ENCODE measurements at regions not wholly inside any gene's neighbourhood (a gene's known extent, or its start where the extent isn't known, plus 50 kb on each side); places are given as distances from the start of the nearest gene placed in this dataset.

DNA sequence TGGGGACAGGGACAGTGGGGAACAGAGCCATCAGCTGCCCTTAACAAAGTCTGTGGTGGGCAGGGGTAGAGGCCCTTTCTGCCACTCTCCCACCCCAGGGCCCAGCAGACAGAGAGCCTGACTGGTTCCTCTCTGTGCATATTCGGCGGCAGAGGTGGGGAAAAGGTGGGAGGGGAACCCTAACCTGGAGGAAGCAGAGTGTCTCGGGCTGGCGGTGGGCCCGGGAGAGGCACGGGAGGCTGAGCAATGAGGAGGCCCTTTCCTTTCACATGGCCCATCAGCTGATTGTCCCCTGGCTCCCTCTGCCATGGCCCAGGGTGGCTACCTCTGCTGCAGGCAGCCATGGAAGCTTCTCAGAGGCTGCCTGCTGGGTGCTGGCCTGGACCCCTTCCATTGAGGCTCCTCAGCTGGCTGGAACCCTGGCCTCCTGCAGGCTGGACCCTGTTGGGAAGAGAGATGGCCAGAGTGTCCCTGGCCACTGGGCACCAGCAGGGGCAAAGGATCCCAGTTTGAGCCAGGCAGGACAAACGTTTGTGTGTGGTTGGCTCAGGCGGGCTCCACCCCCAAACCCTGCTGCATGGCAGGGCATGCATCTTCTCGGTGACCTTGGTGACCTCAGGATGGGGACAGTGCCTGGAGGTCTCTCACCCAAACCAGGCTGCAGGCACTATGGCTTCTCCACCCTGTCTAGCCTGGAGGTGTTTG is 202.8 kb upstream of the ZNF536 start:
- Histone ChIP-seq H3K27me3 (no peaks in the 10 kb centered on the region), H3K9me3 (replicated peaks) (peaks cover 6% of the 10 kb centered on the region; the same call in 1 of the 2 replicates), H3K36me3 (no peaks in the 10 kb centered on the region), H3K27ac (no peak overlapping the region), H3K4me1 (no peaks in the 10 kb centered on the region), H3K4me3 (no peak overlapping the region)
- no peak for DNase-seq

DNA sequence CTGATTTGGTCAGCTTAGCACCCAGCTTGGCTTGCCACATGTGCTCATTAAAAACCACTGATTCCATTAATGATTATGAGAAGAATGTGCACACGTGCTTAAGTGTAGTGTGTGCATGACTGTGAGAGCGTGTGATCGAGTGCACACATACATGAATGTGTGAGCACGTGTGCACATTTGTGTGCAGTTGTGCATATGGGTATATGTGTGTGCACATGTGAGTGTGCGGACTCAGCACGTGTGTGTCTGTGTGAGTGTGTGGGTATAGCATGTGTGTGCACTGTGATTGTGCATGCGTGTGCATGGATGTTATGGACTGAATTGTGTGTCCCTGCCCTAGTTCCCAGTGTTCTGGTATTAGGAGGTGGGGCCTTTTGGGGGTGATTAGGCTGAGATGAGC is 202.1 kb upstream of the ZNF536 start:
- Histone ChIP-seq H3K9me3 (replicated peaks) (peaks cover 6% of the 10 kb centered on the region; the same call in 1 of the 2 replicates), H3K27ac (no peak overlapping the region), H3K4me3 (no peak overlapping the region), H3K27me3 (no peaks in the 10 kb centered on the region), H3K36me3 (no peaks in the 10 kb centered on the region), H3K4me1 (no peaks in the 10 kb centered on the region)
- no peak for DNase-seq

DNA sequence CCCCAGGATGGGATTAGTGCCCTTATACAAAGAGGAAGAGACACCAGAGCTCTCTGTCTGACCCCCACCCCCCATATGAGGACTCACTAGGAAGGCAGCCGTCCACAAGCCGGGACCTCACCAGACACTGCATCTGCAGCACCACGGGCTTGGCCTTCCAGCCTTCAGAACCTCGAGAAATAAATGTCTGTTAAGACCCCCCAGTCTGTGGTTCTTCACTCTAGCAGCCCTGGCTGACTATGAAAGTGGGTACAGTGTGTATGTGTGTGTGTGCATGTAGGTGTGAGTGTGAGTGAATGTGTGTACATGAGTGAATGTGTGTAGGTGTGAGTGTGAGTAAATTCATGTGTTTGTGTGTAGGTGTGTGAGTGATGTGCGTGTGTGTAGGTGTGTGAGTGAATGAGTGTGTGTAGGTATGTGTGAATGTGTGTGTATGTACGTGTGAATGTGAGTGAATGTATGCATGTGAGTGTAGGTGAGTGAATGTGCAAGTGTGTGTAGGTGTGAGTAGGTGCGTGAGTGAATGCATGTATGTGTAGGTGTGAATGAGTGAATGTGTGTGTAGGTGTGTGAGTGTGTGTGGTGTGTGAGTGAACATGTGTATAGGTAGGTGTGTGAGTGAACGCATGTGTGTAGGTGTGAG is 201.6 kb upstream of the ZNF536 start:
- no peaks in the 10 kb centered on the region for H3K36me3 ChIP-seq
- H3K4me3 ChIP-seq: no peak overlapping the region
- no peaks in the 10 kb centered on the region for H3K4me1 ChIP-seq
- DNase-seq: no peak
- no peak overlapping the region for H3K27ac ChIP-seq
- H3K27me3 ChIP-seq: no peaks in the 10 kb centered on the region
- peaks cover 6% of the 10 kb centered on the region; the same call in 1 of the 2 replicates for H3K9me3 ChIP-seq (replicated peaks)

DNA sequence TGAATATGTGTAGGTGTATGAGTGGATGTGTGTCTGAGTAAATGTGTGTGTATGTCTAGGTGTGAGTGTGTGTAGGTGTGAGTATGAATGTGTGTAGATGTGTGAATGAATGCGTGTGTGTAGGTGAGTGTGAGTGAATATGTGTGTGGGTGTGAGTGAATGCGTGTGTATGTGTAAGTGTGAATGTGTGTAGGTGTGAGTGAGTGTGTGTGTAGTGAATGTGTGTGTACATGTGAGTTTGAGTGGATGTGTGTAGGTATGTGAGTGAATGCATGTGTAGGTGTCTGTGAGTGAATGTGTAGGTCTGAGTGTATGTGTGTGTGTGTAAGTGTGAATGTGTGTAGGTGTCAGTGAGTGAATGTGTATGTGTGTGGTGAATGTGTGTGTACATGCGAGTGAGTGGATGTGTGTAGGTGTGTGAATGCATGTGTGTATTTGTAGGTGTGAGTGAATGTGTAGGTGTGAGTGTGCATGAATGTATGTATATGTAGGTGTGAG is 201.0 kb upstream of the ZNF536 start:
- DNase-seq: no peak
- Histone ChIP-seq H3K4me1 (no peaks in the 10 kb centered on the region), H3K27ac (no peak overlapping the region), H3K4me3 (no peak overlapping the region), H3K9me3 (replicated peaks) (peaks cover 6% of the 10 kb centered on the region; the same call in 1 of the 2 replicates), H3K27me3 (no peaks in the 10 kb centered on the region), H3K36me3 (no peaks in the 10 kb centered on the region)

DNA sequence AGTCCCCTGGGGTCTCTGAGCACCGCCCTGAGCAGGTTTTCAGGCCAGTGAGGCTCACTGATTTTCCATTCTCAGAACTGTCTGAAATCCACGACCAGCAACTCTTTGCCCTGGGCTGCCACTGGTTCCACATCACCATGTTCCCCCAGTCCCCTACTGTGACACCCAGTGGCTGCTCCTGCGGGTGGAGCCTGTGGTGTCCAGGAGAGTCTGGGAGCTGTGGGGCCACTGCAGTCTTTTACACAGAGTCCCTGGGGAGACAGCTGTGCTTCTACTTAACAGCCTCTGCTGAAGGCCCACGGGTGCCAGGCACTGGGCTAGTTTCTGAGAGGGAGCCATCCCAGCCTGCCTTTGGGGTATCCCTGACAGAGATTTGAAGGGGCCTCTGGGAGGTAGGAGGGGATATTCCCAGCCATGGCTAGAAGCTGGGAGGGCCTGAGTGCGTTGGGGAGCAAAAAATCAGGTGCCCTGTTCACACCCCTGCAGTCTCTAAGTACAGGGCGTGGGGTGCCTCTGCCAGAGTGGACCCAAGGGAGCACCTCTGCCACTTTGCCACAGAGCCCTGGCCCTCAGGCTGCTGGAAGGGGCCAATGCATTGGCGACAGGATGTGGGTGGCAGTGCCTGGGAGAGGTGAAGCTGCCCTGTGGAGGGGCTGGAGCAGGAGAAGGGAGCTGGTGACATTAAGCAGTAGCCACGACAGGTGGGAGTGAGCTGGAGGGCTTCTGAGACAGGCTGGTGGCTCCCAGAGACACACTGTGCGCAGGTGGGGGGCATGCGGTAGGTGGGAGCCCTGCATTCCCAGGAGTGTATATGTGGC is 200.2 kb upstream of the ZNF536 start:
- Histone ChIP-seq H3K9me3 (replicated peaks) (peaks cover 6% of the 10 kb centered on the region; the same call in 1 of the 2 replicates), H3K27me3 (no peaks in the 10 kb centered on the region), H3K36me3 (no peaks in the 10 kb centered on the region), H3K27ac (no peak overlapping the region), H3K4me3 (no peak overlapping the region), H3K4me1 (no peaks in the 10 kb centered on the region)
- no peak for DNase-seq

DNA sequence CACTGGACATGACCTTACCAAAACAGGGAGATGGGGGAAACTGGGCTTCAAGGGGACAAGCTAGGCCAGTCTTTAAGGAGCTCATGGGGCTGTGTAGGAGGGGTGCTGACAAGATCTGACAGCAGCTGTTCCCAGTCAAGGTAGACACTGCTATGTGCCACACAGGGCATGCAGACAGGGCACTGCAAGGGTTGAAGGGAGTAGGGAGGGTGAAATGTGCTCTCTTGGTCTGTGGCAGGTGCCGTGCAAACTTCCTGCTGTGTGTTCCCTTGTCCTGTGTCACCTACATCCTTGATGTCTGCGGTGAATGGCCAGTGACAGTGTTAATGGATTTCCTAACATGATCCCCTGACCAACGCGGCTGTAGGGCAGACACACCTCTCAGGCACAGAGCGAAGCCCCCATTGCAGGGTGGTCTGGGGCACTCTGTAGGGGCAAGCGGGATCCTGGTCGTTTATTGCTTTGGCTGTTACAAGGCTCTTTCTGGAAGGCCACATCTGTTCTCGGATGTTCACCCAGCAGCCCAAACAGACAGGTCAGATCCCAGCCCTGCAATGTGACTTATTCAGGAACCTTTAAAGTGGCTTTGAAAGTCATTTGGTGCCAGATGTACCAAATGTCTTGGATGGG is 199.5 kb upstream of the ZNF536 start:
- DNase-seq: no peak
- Histone ChIP-seq H3K4me1 (no peaks in the 10 kb centered on the region), H3K27ac (no peak overlapping the region), H3K4me3 (no peak overlapping the region), H3K36me3 (no peaks in the 10 kb centered on the region), H3K9me3 (replicated peaks) (peaks cover 6% of the 10 kb centered on the region; the same call in 1 of the 2 replicates), H3K27me3 (no peaks in the 10 kb centered on the region)

DNA sequence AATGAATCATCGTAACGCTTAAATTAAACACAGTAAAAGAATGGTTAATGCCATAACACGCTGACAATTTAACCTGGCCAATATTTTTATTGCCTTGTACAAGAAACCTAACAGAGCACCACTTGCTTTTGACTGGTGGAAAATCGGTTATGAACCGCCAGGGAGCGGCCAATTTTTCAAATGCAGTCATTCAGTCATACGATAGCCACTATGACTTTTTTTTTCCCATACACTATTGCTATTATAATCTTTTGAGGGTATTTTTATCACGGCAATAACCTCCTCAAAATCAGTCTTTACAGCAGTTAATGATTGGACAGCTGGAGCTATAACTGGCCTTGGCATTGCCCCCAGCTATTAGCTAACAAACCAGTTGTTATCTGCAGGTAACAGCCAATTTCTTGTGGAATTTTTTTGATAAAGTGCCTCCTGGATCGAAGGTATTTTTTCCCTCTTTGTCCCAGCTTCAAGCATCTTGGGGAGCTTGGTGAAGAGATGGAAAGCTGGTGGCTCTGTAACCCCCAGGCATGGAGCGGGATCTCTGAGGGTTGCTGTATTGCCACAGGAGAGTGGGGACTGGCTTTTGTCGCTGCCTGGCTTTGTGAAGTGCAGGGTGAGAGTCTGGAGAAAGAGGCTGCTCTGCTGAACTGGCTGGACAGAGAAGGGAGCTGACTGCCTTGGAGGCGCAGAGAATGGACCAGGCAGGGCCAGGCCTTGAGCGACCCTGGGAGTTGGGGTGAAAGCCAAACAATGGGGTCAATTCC is 198.4 kb upstream of the ZNF536 start:
- no peak for DNase-seq
- H3K9me3 ChIP-seq (replicated peaks): peaks cover 6% of the 10 kb centered on the region; the same call in 1 of the 2 replicates
- no peak overlapping the region for H3K4me3 ChIP-seq

DNA sequence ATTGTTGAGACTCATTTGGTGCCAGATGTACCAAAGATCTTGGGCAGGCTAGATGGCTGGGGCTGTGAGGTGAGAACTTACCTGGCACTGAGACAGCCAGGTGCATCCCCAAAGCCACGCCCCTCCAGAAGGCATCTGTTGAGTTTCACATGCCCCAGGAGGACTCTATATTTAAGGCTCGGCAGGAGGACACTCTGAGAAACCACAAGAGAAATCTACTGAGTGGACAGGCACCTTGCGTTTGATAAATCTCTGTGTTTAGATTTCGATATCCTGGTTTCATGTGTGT is 197.9 kb upstream of the ZNF536 start:
- H3K4me1 ChIP-seq: no peaks in the 10 kb centered on the region
- no peaks in the 10 kb centered on the region for H3K27me3 ChIP-seq
- peaks cover 6% of the 10 kb centered on the region; the same call in 1 of the 2 replicates for H3K9me3 ChIP-seq (replicated peaks)
- no peak for DNase-seq
- no peak overlapping the region for H3K27ac ChIP-seq
- H3K36me3 ChIP-seq: no peaks in the 10 kb centered on the region
- H3K4me3 ChIP-seq: no peak overlapping the region

More for the DNA sequence above, 198.4 kb upstream of the ZNF536 start:
- Histone ChIP-seq H3K27me3 (no peaks in the 10 kb centered on the region), H3K36me3 (no peaks in the 10 kb centered on the region), H3K27ac (no peak overlapping the region), H3K4me1 (no peaks in the 10 kb centered on the region)

DNA sequence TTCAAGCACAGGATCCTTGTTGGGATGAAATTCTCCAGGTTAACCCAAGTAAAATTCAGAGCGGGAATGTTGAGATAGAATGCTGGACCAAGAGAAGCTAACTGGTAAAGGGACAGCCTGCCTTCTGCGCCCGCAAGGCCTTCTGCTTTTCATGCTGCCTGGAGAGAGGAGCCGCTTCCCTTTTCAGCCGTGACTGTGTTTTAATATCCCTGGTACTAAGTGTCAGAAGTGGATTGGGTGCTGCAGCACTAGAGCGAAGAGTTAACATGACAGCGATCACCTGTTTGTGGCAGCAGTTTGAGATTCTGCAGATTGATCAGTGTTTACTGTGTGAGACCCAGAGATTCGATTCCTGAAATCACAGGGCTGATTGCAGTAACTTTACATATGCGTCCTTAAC is 197.4 kb upstream of the ZNF536 start:
- H3K4me1 ChIP-seq: no peaks in the 10 kb centered on the region
- no peaks in the 10 kb centered on the region for H3K36me3 ChIP-seq
- H3K4me3 ChIP-seq: no peak overlapping the region
- no peaks in the 10 kb centered on the region for H3K27me3 ChIP-seq
- DNase-seq: no peak
- peaks cover 6% of the 10 kb centered on the region; the same call in 1 of the 2 replicates for H3K9me3 ChIP-seq (replicated peaks)
- H3K27ac ChIP-seq: no peak overlapping the region

DNA sequence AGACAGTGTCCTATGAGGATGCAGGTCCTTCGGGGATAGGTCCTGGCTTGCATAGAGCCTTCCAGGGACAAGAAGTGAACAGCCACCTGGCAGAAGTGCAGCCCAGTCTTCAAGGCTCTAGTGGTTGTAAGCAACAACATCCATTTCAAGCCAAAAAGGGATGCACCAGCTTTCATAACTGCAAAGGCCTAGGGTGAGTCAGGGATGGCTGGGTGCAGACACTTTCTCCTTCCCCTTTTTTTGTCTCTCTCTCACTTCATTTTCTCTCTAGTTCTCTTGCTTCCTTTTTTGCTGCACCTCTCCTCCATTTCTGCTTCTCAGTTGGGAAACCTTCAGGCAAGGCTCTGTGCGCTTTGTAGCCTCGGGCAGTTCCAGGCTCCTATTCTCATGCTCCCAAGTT is 196.2 kb upstream of the ZNF536 start:
- Histone ChIP-seq H3K27me3 (no peaks in the 10 kb centered on the region), H3K36me3 (no peaks in the 10 kb centered on the region), H3K9me3 (replicated peaks) (peaks cover 3% of the 10 kb centered on the region; the same call in 1 of the 2 replicates), H3K4me3 (no peak overlapping the region), H3K4me1 (no peaks in the 10 kb centered on the region), H3K27ac (no peak overlapping the region)
- no peak for DNase-seq

DNA sequence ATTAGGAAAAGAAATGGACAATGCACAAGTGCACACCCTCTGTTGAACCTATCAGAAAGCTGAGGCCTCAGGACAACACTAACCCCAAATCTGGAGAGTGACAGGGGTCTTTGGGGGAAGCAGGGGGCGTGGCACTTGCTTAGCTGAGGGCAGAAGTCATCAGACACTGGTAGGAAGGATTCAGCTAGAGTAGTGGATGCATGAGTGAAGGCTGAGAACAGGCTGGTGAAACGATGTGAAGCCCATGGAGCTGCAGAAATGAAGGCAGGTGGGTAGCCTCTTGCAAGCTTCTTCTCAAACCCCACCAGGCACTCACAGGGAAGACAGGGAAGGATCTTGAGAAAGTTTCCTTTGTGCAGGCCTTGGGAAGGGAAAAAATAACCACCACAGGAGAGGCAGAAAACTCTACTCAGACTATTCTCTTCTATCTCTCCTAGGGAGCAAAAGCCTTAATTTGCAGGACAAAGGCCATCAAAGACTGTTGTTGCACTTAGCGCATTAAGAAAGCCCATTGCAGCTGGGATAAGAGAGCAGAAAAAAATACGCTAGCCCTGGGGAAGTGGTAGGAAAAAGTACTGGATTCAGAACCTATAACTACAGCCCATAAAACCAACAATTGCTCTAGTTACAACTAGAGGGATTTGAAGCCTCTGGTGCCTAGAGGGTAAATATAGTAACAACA is 193.3 kb upstream of the ZNF536 start:
- Histone ChIP-seq H3K36me3 (no peaks in the 10 kb centered on the region), H3K27ac (no peak overlapping the region)
- DNase-seq: no peak

DNA sequence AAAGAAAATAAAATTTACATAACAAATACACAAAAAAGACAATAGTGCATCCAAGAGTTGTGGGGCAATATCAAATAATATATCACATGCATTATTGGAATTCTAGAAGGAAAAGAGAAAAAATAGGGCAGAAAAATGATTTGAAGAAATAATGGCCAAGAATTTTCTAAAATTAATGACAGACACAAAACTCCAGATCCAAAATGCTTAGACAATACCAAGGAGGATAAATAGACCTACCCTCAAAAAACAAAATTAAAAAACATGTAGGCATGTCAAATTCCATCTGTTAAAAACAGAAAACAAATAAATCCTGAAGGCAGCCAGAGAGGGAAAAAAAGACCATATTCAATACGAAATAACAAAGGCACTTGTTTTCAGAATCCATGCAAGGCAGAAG is 191.5 kb upstream of the ZNF536 start:
- no peak for DNase-seq
- Histone ChIP-seq H3K4me3 (no peak overlapping the region), H3K36me3 (no peaks in the 10 kb centered on the region), H3K9me3 (replicated peaks) (peaks cover 11% of the 10 kb centered on the region), H3K27me3 (no peaks in the 10 kb centered on the region), H3K4me1 (no peaks in the 10 kb centered on the region), H3K27ac (no peak overlapping the region)

More for the DNA sequence above, 193.3 kb upstream of the ZNF536 start:
- H3K4me3 ChIP-seq: no peak overlapping the region
- peaks cover under 1% of the 10 kb centered on the region for H3K9me3 ChIP-seq (replicated peaks)
- no peaks in the 10 kb centered on the region for H3K4me1 ChIP-seq
- no peaks in the 10 kb centered on the region for H3K27me3 ChIP-seq

DNA sequence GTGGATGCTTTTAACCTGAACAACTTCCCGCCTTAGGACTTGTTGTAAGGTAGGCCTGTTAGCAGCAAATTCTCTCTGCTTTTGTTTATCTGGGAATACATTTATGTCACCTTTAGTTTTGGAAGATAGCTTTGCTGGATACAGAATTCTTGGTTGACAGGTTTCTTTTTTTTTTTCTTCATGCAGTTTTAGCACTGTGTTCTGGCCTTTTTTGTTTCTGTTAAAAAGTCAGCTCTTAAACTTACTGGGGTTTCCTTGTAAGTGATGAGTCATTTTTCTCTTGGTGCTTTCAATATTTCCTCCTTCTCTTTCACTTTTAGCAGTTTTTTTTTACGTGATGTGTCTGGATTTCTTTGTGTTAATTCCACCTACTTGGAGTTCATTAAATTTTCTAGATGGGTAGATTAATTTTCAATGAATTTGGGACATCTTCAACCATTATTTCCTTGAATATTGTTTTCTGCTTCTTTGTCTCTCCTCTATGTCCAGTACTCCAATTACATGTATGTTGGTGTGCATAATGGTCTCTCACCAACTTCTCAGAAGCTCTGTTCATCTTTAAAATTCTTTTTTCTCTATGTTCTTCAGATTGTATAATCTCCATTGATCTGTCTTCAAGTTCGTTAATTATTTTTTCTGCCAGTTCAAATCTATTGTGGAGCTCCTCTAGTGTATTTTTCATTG is 188.2 kb upstream of the ZNF536 start:
- Histone ChIP-seq H3K36me3 (no peaks in the 10 kb centered on the region), H3K9me3 (replicated peaks) (peaks cover 11% of the 10 kb centered on the region), H3K27ac (no peak overlapping the region), H3K4me1 (no peaks in the 10 kb centered on the region), H3K4me3 (no peak overlapping the region), H3K27me3 (no peaks in the 10 kb centered on the region)
- DNase-seq: no peak

Data from SJCRH30 (cell line).